Stimulated activated naive CD4-positive, alpha-beta T cell treated with Interleukin-2 at 50 U/mL for 16 hours (primary cell): ENCODE measurements at regions not wholly inside any gene's neighbourhood (a gene's known extent, or its start where the extent isn't known, plus 50 kb on each side); places are given as distances from the start of the nearest gene placed in this dataset.
"Not testable (repeated sequence)": the region's sequence is repeated elsewhere in the genome, so short reads cannot be mapped to it uniquely, and the experiment has no call there.

Source experiments
- DNase-seq: peaks from one replicate; lab custom pipeline; 2025; lab: John Stamatoyannopoulos, UW

GRCh38 chr4:180280726-180281297, 1962.4 kb upstream of the TENM3 start:
- DNase-seq: no peak

DNA sequence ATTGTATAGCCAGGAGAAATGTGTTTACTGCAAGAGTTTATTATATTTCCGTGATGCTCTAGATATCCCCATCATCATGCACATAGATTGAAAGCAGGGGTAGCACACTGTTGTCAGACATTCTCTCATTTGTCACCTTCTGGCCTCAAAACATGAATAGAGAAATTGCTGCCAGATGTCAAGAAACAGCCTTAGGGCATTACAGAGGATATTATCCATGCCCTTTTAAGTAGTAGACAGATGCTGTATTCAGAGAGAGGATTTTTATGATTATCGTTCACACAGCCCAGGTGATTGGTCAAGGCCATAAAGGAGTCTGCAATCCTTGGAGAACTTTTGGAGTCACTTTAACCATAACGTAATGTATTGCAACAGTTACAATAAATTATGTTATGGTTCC, 1961.5 kb upstream of the TENM3 start:
- DNase-seq: no peak

- no peak for DNase-seq
Measured at GRCh38 chr4:180284267-180284666, 1958.9 kb upstream of the TENM3 start.

DNA sequence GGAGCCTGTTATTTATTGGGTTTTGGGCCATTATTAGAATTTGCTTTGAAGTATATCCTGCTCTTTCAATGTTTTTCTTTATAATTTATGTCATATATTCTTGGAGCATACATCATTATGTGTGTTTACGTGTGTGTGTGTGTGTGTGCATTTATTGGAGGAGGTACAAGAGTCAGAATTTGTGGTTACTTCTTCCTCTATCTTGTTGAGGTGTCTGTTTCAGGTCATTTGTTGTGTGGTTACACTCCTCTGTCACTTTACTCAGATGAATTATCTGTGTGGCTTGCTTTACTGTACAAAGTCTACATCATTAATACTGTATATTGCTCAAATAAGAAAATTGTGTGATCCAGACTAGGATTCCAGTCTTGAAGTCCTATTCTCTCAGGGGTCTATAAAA, 1957.4 kb upstream of the TENM3 start:
- no peak for DNase-seq

- DNase-seq: no peak
Measured at GRCh38 chr4:180292339-180292738, 1950.9 kb upstream of the TENM3 start.

GRCh38 chr4:180296036-180296599, 1947.1 kb upstream of the TENM3 start:
- no peak for DNase-seq

GRCh38 chr4:180304321-180304720, 1938.9 kb upstream of the TENM3 start:
- no peak for DNase-seq

GRCh38 chr4:180310616-180311015, 1932.6 kb upstream of the TENM3 start:
- no peak for DNase-seq

DNA sequence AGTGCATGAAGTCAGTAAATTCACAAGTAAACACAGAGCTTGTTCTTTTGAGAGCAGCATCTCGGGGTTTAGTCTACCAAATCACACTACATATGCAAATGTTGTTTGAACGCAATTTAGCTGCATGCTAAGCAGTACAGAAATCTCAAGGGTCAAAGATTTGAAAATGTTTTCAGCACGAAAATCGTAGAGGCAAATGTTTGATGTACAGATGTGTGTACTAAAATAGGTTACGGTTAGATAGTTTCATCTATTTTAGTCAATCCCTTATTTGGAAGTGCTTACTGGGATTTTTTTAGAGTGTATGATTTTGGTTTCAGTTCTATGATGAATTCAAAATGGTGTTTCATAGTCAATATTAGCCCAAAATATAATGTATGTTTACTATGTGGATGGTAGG, 1928.2 kb upstream of the TENM3 start:
- no peak for DNase-seq

GRCh38 chr4:180330521-180330920, 1912.7 kb upstream of the TENM3 start:
- DNase-seq: no peak

- no peak for DNase-seq
Measured at GRCh38 chr4:180333162-180333561, 1910.0 kb upstream of the TENM3 start.

DNA sequence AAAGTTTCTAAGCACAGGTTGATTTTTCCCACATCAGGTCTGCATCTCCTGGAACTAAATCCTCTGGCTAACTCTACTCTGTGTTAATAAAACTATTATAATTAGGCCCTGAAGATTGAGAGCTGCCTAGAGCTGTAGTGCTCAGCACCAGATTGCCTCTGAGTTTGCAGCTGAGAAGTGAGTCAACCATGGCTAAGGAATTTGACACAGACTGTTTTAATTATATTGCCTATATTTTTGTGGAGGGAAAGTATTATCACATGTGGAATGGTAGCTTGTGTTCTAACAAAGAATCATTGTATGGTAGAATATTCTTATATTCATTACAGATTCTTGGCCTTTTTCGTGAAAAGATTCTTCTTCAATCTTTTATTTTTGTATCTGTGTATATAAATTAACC, 1907.6 kb upstream of the TENM3 start:
- no peak for DNase-seq

DNA sequence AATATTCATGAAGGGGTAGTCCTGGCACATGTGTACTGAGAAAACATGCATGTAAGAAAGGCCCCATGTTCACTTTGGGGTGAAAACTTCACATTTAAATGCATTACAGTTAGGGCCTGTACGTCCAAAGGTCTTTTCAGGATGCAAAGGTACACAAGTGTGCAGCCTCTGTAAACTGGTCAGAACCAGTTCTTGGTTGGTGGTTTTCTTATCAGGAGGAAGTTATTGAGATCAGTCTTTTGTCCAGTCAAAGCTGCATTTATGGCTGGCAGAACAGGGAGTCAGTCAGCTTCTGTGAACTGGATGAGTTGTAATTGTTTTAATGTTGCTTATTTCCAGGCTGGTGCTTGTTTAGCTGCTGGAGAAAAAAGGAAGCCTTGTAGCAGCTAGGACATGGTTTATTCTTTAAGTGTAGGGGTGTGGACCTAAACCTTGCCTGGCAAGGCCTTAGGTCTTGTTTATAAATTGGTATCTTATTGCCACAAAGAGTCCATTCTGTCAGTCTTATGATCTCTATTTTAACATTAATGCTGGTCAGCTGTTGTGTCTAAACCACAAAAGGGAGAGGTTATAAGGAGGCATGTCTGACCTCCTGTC, 1906.6 kb upstream of the TENM3 start:
- no peak for DNase-seq

DNA sequence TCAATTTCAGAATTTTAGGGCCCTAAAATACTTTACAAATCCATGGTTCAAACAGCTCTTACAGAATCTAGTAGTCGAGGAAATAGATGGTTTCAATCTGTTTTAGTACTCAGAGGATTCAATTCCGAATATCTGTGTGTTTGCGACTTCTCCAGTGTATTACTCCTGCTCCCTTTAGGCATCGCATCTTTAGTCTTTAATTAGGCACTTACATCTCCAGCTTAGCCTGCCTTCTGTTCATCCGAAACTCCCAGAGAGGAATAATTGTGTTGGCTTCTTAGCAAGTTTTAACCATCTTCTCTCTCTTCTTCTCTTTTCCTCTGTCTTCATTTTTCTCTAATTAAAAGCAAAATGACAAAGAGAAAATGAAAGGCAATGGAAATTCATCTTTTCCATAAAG, 1901.3 kb upstream of the TENM3 start:
- DNase-seq: no peak

DNA sequence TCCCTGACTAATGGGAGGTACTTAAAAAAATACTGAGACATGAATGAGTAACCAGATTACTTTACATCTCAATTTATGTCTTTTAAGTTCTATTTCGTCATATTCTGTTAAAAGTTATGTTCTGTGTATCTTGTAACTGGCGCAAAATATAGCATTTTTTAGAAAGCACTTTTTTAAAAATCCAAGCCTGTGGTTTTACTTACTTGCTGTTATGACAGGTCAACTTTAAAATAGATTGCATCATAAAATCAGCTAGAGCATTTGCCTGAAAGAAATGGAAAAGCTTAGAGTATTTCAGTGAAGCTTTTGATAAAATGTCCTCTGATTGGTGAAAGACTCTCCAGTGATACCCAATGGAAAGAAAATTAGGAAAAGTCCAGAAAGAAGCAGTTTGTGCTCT, 1892.3 kb upstream of the TENM3 start:
- DNase-seq: no peak

DNA sequence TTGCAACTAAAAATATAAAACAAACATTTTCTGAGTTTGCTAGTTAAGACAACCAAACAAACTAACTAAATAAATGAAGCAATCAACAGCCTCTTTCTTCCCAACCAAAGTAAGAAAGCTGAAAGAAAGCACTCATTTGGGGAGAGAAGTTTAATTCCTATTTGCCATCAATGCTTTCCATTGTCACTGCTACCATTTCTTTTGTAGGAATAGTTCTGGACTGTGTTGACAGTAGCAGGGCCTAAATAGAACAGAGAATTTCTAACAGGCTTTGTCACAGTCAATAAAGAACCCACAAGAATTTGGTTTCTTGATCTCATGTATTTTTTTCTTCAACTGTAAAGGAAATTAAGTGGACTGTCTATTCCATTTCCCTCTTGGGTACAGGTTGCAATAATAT, 1886.4 kb upstream of the TENM3 start:
- DNase-seq: no peak

GRCh38 chr4:180360113-180360512, 1883.1 kb upstream of the TENM3 start:
- DNase-seq: not testable (repeated sequence)

DNA sequence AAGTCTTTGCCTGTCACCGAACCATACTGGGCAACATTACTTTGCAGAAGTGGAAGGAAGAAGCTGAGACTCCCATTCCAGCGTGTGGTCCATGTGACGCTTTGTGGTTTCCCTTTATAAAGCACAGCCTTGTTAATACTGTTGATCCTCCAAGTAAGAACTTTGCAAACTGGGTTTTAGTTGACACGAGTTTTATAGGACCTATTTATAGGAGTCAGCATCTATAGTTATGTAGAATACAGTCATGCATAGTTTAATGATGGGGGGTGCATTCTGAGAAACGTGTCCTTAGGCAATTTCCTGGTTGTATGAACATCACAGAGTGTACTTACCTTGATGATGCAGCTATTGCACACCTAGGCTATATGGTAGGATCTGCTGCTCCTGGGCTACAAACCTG, 1879.4 kb upstream of the TENM3 start:
- DNase-seq: no peak

- DNase-seq: no peak
Measured at GRCh38 chr4:180372691-180373090, 1870.5 kb upstream of the TENM3 start.

- DNase-seq: no peak
Measured at GRCh38 chr4:180377741-180378140, 1865.5 kb upstream of the TENM3 start.

DNA sequence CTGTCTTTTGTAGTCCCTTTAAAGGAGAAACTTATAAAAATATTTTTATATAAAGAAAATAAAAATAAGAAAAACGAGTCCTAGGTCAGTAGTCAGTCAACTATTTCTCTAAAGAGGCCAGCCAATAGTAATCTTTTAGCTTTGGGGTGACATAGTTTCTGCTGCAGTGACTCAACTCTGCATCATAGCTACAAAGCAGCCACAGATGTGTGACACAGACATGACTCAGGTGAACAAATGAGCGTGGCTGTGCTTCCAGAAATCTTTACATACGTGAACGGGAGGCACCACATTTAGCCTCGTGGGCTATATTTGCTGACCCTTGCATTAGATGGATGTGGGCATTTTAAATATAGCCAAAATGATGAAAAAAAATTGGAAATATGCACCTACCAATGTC, 1862.5 kb upstream of the TENM3 start:
- DNase-seq: no peak

GRCh38 chr4:180391613-180392012, 1851.6 kb upstream of the TENM3 start:
- no peak for DNase-seq

DNA sequence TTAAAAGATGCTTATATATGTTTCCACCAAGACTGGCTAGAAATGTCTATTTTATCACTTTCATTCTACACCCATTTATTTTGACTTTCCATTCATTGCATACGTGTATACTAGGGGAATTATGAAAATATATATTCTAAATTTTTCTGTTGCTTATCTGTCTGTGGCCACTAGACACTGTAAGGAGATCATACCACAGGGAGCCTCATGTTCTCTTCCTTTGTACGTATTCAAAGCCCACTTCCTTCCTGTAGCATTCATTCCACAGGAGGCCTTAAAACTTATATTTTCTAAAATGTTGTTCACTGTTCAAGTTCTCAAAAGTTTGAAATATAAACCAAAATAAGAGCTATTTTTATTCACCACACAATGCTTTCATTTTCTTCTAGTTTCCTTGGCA, 1848.9 kb upstream of the TENM3 start:
- DNase-seq: no peak

- no peak for DNase-seq
Measured at GRCh38 chr4:180394730-180395129, 1848.5 kb upstream of the TENM3 start.
